HepG2 (cell line): ENCODE measurements at regions not wholly inside any gene's neighbourhood (a gene's known extent, or its start where the extent isn't known, plus 50 kb on each side); places are given as distances from the start of the nearest gene placed in this dataset.

Experiments
- ATAC-seq: fragments of 200-7000 bp; cut with Tn5 transposase; 3 replicates; pipeline ENCODE4 v1.9.1; 2020; ENCODE audit warnings: mild to moderate bottlenecking, moderate library complexity
- BruUV-seq: library from RNA; stranded (reverse); fragments of 400-500 nt; replicated peaks from 2 replicates; lab custom pipeline; 2021; lab: Mats Ljungman, UMichigan
- CTCF ChIA-PET: fragments of 300-600 bp; formaldehyde crosslinking; extraction: SDS; loops from one replicate; lab custom pipeline; 2021; ENCODE audit warnings: low total read pairs, inconsistent platforms, low intra/inter-chr PET ratio; lab: Yijun Ruan, JAX
- POLR2A ChIA-PET: fragments of 350-600 bp; sonication (Branson Sonifier 250); formaldehyde crosslinking; loops from one replicate; lab custom pipeline; 2020; ENCODE audit warnings: antibody characterized with exemption, inconsistent platforms; lab: Yijun Ruan, JAX
- DNase-seq: peaks from one replicate; pipeline ENCODE4 v3.0.0-alpha.2; 2015; ENCODE audit warnings: low spot score
- FAIRE-seq: peaks from 3 replicates; lab custom pipeline; 2011; peaks lifted over from hg19 to GRCh38; lab: Jason Lieb, UNC
- H2AFZ ChIP-seq: one replicate; pipeline ENCODE4 v1.6.1; 2011; ENCODE audit warnings: low read length, inconsistent platforms
- H3K27ac ChIP-seq: fragments of 300-600 bp; 3 replicates; pipeline ENCODE4 v1.8.0; 2011; ENCODE audit warnings: mixed run types, mild to moderate bottlenecking, mixed read lengths, low read length, inconsistent platforms; ENCODE audit not compliant: insufficient read depth; ENCODE audit errors: extremely low read length
- H3K27me3 ChIP-seq, 2 experiments: fragments of 200-600 bp in 1 of 2; 2 replicates in 1 of 2; 3 replicates in 1 of 2; pipeline versions ENCODE4 v1.6.0 to v1.8.0; 2011; ENCODE audit warnings: low read length in 2 of 2, mild to moderate bottlenecking in 2 of 2, moderate library complexity in 2 of 2, inconsistent platforms in 1 of 2; ENCODE audit not compliant: insufficient read depth in 2 of 2, control insufficient read depth in 1 of 2
- H3K36me3 ChIP-seq, 2 experiments: fragments of 200-600 bp in 1 of 2; replicated peaks in 1 of 2; 2 replicates in 1 of 2; 3 replicates in 1 of 2; pipeline versions ENCODE4 v1.5.1 to v1.8.0; 2011; ENCODE audit warnings: low read length in 2 of 2, inconsistent platforms in 1 of 2; ENCODE audit not compliant: insufficient read depth in 2 of 2, control insufficient read depth in 1 of 2
- H3K4me1 ChIP-seq: 2 replicates; pipeline ENCODE4 v1.5.1; 2012; ENCODE audit warnings: low read length, inconsistent platforms; ENCODE audit not compliant: insufficient read depth
- H3K4me2 ChIP-seq: 2 replicates; pipeline ENCODE4 v1.6.0; 2011; ENCODE audit warnings: low read depth, low read length, inconsistent platforms
- H3K4me3 ChIP-seq, 3 experiments: fragments of 200-600 bp in 1 of 3; sonication (generic), shearing (Covaris generic) in 1 of 3; replicated peaks in 1 of 3; 2 replicates each; pipeline ENCODE4 v1.5.1; 2011 to 2016; ENCODE audit warnings: low read length in 3 of 3, inconsistent platforms in 2 of 3, low read depth in 2 of 3, mild to moderate bottlenecking in 2 of 3, control low read depth in 1 of 3, mixed read lengths in 1 of 3; ENCODE audit not compliant: insufficient read depth in 1 of 3
- H3K79me2 ChIP-seq: one replicate; pipeline ENCODE4 v1.6.1; 2011; ENCODE audit warnings: low read length, inconsistent platforms; ENCODE audit not compliant: insufficient read depth
- H3K9ac ChIP-seq: 2 replicates; pipeline ENCODE4 v1.6.0; 2011; ENCODE audit warnings: mild to moderate bottlenecking, low read depth, low read length, inconsistent platforms; ENCODE audit not compliant: insufficient read depth
- H3K9me3 ChIP-seq: 2 replicates; pipeline ENCODE4 v1.5.1; 2012; ENCODE audit warnings: mild to moderate bottlenecking, low read length
- H4K20me1 ChIP-seq: 2 replicates; pipeline ENCODE4 v1.6.0; 2011; ENCODE audit warnings: inconsistent platforms, mild to moderate bottlenecking, low read length, moderate library complexity; ENCODE audit not compliant: insufficient read depth
- AKAP8 ChIP-seq: sonication (generic); formaldehyde crosslinking; IDR thresholded peaks from 2 replicates; pipeline ENCODE4 v1.5.1; 2020; ENCODE audit warnings: mild to moderate bottlenecking, missing genetic modification reagents
- FOXO1 ChIP-seq: sonication (generic); formaldehyde crosslinking; IDR thresholded peaks from 2 replicates; pipeline ENCODE4 v1.4.0; 2020; ENCODE audit warnings: missing genetic modification reagents
- HNF4A ChIP-seq: sonication (generic); formaldehyde crosslinking; IDR thresholded peaks from 2 replicates; pipeline ENCODE4 v1.4.0; 2020; ENCODE audit warnings: missing genetic modification reagents
- HNRNPUL1 ChIP-seq: fragments of 200-400 bp; formaldehyde crosslinking; IDR thresholded peaks from 2 replicates; pipeline ENCODE4 v1.6.1; 2017; ENCODE audit warnings: low read depth, mild to moderate bottlenecking, low read length, moderate library complexity
- PCBP1 ChIP-seq: fragments of 200-400 bp; formaldehyde crosslinking; IDR thresholded peaks from 2 replicates; pipeline ENCODE4 v1.6.1; 2017; ENCODE audit warnings: mild to moderate bottlenecking, low read depth, low read length, borderline replicate concordance
- SP5 ChIP-seq: IDR thresholded peaks from 2 replicates; pipeline ENCODE4 v1.6.1; 2016; ENCODE audit warnings: low read depth, borderline replicate concordance
- ZNF256 ChIP-seq: sonication (generic); formaldehyde crosslinking; conservative IDR thresholded peaks from 2 replicates; pipeline ENCODE4 v1.4.0; 2020; ENCODE audit warnings: missing genetic modification reagents
- ZSCAN30 ChIP-seq: sonication (generic); formaldehyde crosslinking; IDR thresholded peaks from 2 replicates; pipeline ENCODE4 v1.5.0; 2020; ENCODE audit warnings: mild to moderate bottlenecking, missing genetic modification reagents
- WGBS: methylation state at CpG from one replicate; pipeline ENCODE4 v1.1.6; 2017; ENCODE audit warnings: low lambda C conversion rate; 5-methylcytosine and 5-hydroxymethylcytosine counted together
- in situ Hi-C: cut with HindIII; loops from 2 replicates; pipeline ENCODE4 v1.10.0; 2017; ENCODE audit warnings: low pct_unique_long_range_greater_than_20kb; ENCODE audit not compliant: extremely low pct_ligation_motif_present
- intact Hi-C: fragments of 100-400 bp; cut with micrococcal nuclease; formaldehyde crosslinking; loops from one replicate; pipeline ENCODE4 v1.10.0; 2022; ENCODE audit not compliant: unreplicated experiment
- TF ChIP-seq, protein P1 (sequence below): sonication (generic); formaldehyde crosslinking; IDR thresholded peaks from 2 replicates; pipeline ENCODE4 v1.4.0; 2020; ENCODE audit warnings: missing genetic modification reagents
- TF ChIP-seq, protein P2 (sequence below), 2 experiments: fragments of 450-650 bp in 1 of 2; sonication (generic) in 1 of 2; formaldehyde crosslinking; IDR thresholded peaks; 2 replicates each; pipeline versions ENCODE4 v1.5.0 to v1.8.0; 2020 to 2022; ENCODE audit warnings: mild to moderate bottlenecking in 1 of 2, missing genetic modification reagents in 1 of 2
- TF ChIP-seq, protein P3 (sequence below): sonication (generic); formaldehyde crosslinking; IDR thresholded peaks from 2 replicates; pipeline ENCODE4 v1.4.0; 2020; ENCODE audit warnings: missing genetic modification reagents
- TF ChIP-seq, protein P4 (sequence below): sonication (generic); formaldehyde crosslinking; conservative IDR thresholded peaks from 2 replicates; pipeline ENCODE4 v1.8.0; 2022; ENCODE audit warnings: low read depth, missing genetic modification reagents
- TF ChIP-seq, protein P5 (sequence below): IDR thresholded peaks from 2 replicates; pipeline ENCODE4 v1.6.1; 2016

DNA sequence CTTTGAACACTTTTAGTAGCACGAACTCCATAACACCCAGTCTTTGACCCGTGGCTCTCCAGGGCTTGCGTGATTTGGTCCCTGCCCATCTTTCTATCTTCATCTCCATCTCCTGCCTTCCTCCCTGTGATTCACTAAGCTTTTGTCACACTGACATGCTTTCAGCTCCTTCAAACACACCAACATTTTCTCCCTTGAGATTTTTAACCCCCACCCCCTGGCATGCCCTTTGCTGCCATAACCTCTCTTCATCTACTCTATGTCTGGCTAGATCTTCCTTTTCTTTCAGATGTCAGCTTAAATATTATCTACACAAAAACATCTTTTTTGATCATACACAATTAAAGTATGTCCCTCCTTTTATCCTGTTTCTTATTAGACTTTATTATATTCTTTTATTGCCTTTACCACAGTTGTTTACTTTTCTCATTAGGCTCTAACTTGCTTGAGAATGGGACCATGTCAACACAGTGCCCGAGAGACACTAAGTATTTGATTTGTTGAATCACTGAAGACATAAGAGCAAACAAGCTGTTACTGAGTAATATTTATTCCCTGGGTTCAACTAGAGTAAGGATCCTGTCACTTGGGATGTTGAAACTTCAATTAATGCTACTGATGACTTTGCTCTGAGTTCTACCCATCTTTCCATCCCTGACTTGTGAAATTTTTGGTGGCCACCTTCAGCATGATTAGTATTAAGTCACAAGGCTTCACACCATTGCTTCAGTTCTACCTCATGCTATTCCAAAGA is 387.3 kb downstream of the LRIG3 start:
- ATAC-seq, result no peak
- H3K79me2 ChIP-seq, result no peaks in the 10 kb centered on the region
- FAIRE-seq, result no peak
- WGBS, result 18% methylated on average over 4 of the region's 4 CpGs
- no peak overlapping the region for H3K4me3 ChIP-seq
- in situ Hi-C loops (no loop called here), intact Hi-C loops (no loop called here)
- no peaks in the 10 kb centered on the region for H3K36me3 ChIP-seq
- TF ChIP-seq ZNF256, result no peak
- TF ChIP-seq, protein P1, sequence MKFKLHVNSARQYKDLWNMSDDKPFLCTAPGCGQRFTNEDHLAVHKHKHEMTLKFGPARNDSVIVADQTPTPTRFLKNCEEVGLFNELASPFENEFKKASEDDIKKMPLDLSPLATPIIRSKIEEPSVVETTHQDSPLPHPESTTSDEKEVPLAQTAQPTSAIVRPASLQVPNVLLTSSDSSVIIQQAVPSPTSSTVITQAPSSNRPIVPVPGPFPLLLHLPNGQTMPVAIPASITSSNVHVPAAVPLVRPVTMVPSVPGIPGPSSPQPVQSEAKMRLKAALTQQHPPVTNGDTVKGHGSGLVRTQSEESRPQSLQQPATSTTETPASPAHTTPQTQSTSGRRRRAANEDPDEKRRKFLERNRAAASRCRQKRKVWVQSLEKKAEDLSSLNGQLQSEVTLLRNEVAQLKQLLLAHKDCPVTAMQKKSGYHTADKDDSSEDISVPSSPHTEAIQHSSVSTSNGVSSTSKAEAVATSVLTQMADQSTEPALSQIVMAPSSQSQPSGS, result no peak
- TF ChIP-seq AKAP8 (CRISPR knock-in tag), result no peak
- TF ChIP-seq, protein P2, sequence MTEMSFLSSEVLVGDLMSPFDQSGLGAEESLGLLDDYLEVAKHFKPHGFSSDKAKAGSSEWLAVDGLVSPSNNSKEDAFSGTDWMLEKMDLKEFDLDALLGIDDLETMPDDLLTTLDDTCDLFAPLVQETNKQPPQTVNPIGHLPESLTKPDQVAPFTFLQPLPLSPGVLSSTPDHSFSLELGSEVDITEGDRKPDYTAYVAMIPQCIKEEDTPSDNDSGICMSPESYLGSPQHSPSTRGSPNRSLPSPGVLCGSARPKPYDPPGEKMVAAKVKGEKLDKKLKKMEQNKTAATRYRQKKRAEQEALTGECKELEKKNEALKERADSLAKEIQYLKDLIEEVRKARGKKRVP (CRISPR knock-in tag; IDR thresholded peaks at IDR 0.05), result no peak
- TF ChIP-seq, protein P3, sequence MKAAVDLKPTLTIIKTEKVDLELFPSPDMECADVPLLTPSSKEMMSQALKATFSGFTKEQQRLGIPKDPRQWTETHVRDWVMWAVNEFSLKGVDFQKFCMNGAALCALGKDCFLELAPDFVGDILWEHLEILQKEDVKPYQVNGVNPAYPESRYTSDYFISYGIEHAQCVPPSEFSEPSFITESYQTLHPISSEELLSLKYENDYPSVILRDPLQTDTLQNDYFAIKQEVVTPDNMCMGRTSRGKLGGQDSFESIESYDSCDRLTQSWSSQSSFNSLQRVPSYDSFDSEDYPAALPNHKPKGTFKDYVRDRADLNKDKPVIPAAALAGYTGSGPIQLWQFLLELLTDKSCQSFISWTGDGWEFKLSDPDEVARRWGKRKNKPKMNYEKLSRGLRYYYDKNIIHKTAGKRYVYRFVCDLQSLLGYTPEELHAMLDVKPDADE (CRISPR knock-in tag), result no peak
- no peak for TF ChIP-seq HNRNPUL1
- TF ChIP-seq, protein P4, sequence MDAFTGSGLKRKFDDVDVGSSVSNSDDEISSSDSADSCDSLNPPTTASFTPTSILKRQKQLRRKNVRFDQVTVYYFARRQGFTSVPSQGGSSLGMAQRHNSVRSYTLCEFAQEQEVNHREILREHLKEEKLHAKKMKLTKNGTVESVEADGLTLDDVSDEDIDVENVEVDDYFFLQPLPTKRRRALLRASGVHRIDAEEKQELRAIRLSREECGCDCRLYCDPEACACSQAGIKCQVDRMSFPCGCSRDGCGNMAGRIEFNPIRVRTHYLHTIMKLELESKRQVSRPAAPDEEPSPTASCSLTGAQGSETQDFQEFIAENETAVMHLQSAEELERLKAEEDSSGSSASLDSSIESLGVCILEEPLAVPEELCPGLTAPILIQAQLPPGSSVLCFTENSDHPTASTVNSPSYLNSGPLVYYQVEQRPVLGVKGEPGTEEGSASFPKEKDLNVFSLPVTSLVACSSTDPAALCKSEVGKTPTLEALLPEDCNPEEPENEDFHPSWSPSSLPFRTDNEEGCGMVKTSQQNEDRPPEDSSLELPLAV (CRISPR knock-in tag), result no peak
- no peak for TF ChIP-seq FOXO1 (CRISPR knock-in tag)
- no peak for TF ChIP-seq PCBP1
- TF ChIP-seq ZSCAN30 (CRISPR knock-in tag), result no peak
- TF ChIP-seq HNF4A, result no peak
- no peak for TF ChIP-seq SP5
- TF ChIP-seq, protein P5, sequence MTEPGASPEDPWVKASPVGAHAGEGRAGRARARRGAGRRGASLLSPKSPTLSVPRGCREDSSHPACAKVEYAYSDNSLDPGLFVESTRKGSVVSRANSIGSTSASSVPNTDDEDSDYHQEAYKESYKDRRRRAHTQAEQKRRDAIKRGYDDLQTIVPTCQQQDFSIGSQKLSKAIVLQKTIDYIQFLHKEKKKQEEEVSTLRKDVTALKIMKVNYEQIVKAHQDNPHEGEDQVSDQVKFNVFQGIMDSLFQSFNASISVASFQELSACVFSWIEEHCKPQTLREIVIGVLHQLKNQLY (CRISPR knock-in tag), result no peak
- no peak overlapping the region for H3K27ac ChIP-seq
- H3K9me3 ChIP-seq, result no peaks in the 10 kb centered on the region
- H3K27me3 ChIP-seq, result no peaks in the 10 kb centered on the region
- ChIA-PET CTCF (no interaction called here), POLR2A (no interaction called here)
- no peak overlapping the region for H3K4me2 ChIP-seq
- H2AFZ ChIP-seq, result no peak overlapping the region
- no peak overlapping the region for H3K9ac ChIP-seq
- no peak for DNase-seq
- no peaks in the 10 kb centered on the region for H3K4me1 ChIP-seq
- no peaks in the 10 kb centered on the region for H4K20me1 ChIP-seq
- BruUV-seq, result no TSS peak
